ENCODE measurements at regions not wholly inside any gene's neighbourhood (a gene's known extent, or its start where the extent isn't known, plus 50 kb on each side); places are given as distances from the start of the nearest gene placed in this dataset.
A peak's percentile ranks its signal among the peaks of the same experiment; 100 is the strongest.

DNA sequence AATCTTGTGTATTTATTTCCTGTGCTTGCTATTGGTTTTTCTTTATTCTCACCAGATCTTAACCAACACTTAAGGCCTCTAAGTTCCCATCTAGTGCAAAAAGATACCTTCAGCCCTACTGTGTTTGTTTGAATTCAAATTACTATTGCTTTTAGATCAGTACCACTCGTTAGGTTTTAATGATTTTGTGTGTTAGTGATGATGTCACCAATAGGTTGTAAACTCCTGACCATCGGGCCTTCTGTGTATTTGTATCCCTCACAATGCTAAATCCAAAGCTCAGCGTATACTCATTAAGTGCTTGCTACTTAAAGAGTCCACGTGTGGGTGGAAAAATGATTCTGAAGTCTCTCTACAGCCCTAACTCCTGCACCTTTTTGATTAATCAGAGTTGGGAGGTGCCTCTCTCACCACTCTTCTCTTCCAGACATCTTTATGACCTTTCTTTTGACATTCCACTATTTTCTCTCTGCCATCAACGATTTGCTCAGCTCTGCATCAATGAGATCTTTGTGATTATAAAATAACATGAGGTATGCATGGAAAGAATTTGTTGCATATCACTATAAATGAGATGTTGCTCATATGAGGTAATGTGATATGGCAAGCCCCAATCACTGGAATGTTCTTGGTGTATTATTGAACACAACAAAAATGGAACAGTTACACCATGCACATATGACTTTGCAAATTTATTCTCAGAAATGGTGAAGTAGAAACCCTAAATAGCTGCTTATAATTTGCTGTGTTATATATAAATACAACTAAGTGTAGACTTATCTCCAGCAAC, 55.1 kb upstream of the LAMA2 start:
- no peaks in the 10 kb centered on the region for H4K20me1 ChIP-seq (ENCODE audit: insufficient read depth)
- TF ChIP-seq EZH2phosphoT487 (IDR thresholded peaks at IDR 0.05; ENCODE audit: insufficient read depth, low read depth), result no peak
- TF ChIP-seq EZH2 (IDR thresholded peaks at IDR 0.05; ENCODE audit: insufficient read depth, poor library complexity, severe bottlenecking), result no peak
- H3K9me3 ChIP-seq (ENCODE audit: low read depth), result no peaks in the 10 kb centered on the region
- no peaks in the 10 kb centered on the region for H3K79me2 ChIP-seq (ENCODE audit: insufficient read depth)
- WGBS, 2 experiments (ENCODE audit: low coverage in 1 of 2, low lambda C conversion rate in 2 of 2, missing lambda C conversion rate in 2 of 2), result 38 to 39% methylated on average over 5 of the region's 5 CpGs
- DNase-seq, result peak; percentile 26
- H3F3A ChIP-seq (ENCODE audit: insufficient read depth), result no peaks in the 10 kb centered on the region
- no peak overlapping the region for H3K27ac ChIP-seq
- H3K4me3 ChIP-seq, result no peak overlapping the region
- no peak overlapping the region for H2AFZ ChIP-seq
- H3K4me2 ChIP-seq (ENCODE audit: unreplicated experiment), result no peak overlapping the region
- no peak overlapping the region for H3K9ac ChIP-seq
- no peaks in the 10 kb centered on the region for H3K9me2 ChIP-seq (ENCODE audit: insufficient read depth)
- H3K4me1 ChIP-seq (ENCODE audit: insufficient read depth), result no peaks in the 10 kb centered on the region
- in situ Hi-C loops (cut with MboI), result no loop called here
- H3K36me3 ChIP-seq (ENCODE audit: low read depth), result no peaks in the 10 kb centered on the region
- no peaks in the 10 kb centered on the region for H3K27me3 ChIP-seq (replicated peaks; ENCODE audit: insufficient read depth)

GRCh38 chr6:128826606-128827005, 56.3 kb upstream of the LAMA2 start:
- Histone ChIP-seq H3K9me3 (ENCODE audit: low read depth) (no peaks in the 10 kb centered on the region), H3K4me2 (ENCODE audit: unreplicated experiment) (no peak overlapping the region), H3K36me3 (ENCODE audit: low read depth) (no peaks in the 10 kb centered on the region), H3K4me3 (no peak overlapping the region), H3K9ac (no peak overlapping the region), H3K4me1 (ENCODE audit: insufficient read depth) (no peaks in the 10 kb centered on the region), H3K9me2 (ENCODE audit: insufficient read depth) (no peaks in the 10 kb centered on the region), H3F3A (ENCODE audit: insufficient read depth) (no peaks in the 10 kb centered on the region), H4K20me1 (ENCODE audit: insufficient read depth) (no peaks in the 10 kb centered on the region), H3K79me2 (ENCODE audit: insufficient read depth) (no peaks in the 10 kb centered on the region), H3K27me3 (replicated peaks; ENCODE audit: insufficient read depth) (no peaks in the 10 kb centered on the region), H3K27ac (no peak overlapping the region), H2AFZ (no peak overlapping the region)
- TF ChIP-seq EZH2phosphoT487 (IDR thresholded peaks at IDR 0.05; ENCODE audit: insufficient read depth, low read depth) (no peak), EZH2 (IDR thresholded peaks at IDR 0.05; ENCODE audit: insufficient read depth, poor library complexity, severe bottlenecking) (no peak)
- no peak for DNase-seq
- 79 to 83% methylated on average over 3 of the region's 3 CpGs for WGBS, 2 experiments (ENCODE audit: low coverage in 1 of 2, low lambda C conversion rate in 2 of 2, missing lambda C conversion rate in 2 of 2)
- in situ Hi-C loops (cut with MboI), result no loop called here

DNA sequence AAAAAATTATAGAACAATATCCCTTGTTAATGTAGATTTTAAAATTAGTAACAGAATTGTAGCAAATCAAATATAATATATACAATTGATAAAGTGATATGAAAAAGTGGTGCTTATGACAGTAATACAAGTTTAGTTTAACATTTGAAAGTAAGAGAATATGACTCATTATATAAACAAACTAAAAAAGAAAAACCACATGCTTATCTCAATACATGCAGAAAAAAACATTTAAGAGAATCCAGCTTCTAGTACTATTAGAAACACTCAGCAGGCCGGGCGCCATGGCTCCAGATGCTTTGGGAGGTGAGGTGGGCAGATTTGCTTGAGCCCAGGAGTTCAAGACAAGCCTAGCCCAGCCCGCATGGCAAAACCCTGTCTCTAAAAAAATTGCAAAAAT, 60.7 kb upstream of the LAMA2 start:
- H3K27ac ChIP-seq, result no peak overlapping the region
- H4K20me1 ChIP-seq (ENCODE audit: insufficient read depth), result no peaks in the 10 kb centered on the region
- H3K4me1 ChIP-seq (ENCODE audit: insufficient read depth), result no peaks in the 10 kb centered on the region
- no peak overlapping the region for H2AFZ ChIP-seq
- H3K4me2 ChIP-seq (ENCODE audit: unreplicated experiment), result no peak overlapping the region
- no peak overlapping the region for H3K9ac ChIP-seq
- no peak overlapping the region for H3K4me3 ChIP-seq
- no peaks in the 10 kb centered on the region for H3K27me3 ChIP-seq (replicated peaks; ENCODE audit: insufficient read depth)
- no peaks in the 10 kb centered on the region for H3K79me2 ChIP-seq (ENCODE audit: insufficient read depth)
- H3F3A ChIP-seq (ENCODE audit: insufficient read depth), result no peaks in the 10 kb centered on the region
- WGBS, 2 experiments (ENCODE audit: low coverage in 1 of 2, low lambda C conversion rate in 2 of 2, missing lambda C conversion rate in 2 of 2), result 95 to 98% methylated on average over 3 of the region's 3 CpGs
- TF ChIP-seq EZH2phosphoT487 (IDR thresholded peaks at IDR 0.05; ENCODE audit: insufficient read depth, low read depth), result no peak
- no peak for TF ChIP-seq EZH2 (IDR thresholded peaks at IDR 0.05; ENCODE audit: insufficient read depth, poor library complexity, severe bottlenecking)
- DNase-seq, result peak; percentile 3
- in situ Hi-C loops (cut with MboI), result no loop called here
- H3K9me2 ChIP-seq (ENCODE audit: insufficient read depth), result no peaks in the 10 kb centered on the region
- no peaks in the 10 kb centered on the region for H3K36me3 ChIP-seq (ENCODE audit: low read depth)
- no peaks in the 10 kb centered on the region for H3K9me3 ChIP-seq (ENCODE audit: low read depth)

- no peak overlapping the region for H3K4me3 ChIP-seq
- no peak overlapping the region for H2AFZ ChIP-seq
- 59 to 71% methylated on average over 2 of the region's 2 CpGs for WGBS, 2 experiments (ENCODE audit: low coverage in 1 of 2, low lambda C conversion rate in 2 of 2, missing lambda C conversion rate in 2 of 2)
- no peaks in the 10 kb centered on the region for H3K27me3 ChIP-seq (replicated peaks; ENCODE audit: insufficient read depth)
- in situ Hi-C loops (cut with MboI), result no loop called here
- no peak overlapping the region for H3K4me2 ChIP-seq (ENCODE audit: unreplicated experiment)
- no peaks in the 10 kb centered on the region for H3K9me3 ChIP-seq (ENCODE audit: low read depth)
- no peaks in the 10 kb centered on the region for H3F3A ChIP-seq (ENCODE audit: insufficient read depth)
- no peak for DNase-seq
- H3K79me2 ChIP-seq (ENCODE audit: insufficient read depth), result no peaks in the 10 kb centered on the region
- no peak overlapping the region for H3K27ac ChIP-seq
- TF ChIP-seq EZH2 (IDR thresholded peaks at IDR 0.05; ENCODE audit: insufficient read depth, poor library complexity, severe bottlenecking), result no peak
- no peak for TF ChIP-seq EZH2phosphoT487 (IDR thresholded peaks at IDR 0.05; ENCODE audit: insufficient read depth, low read depth)
- no peaks in the 10 kb centered on the region for H3K4me1 ChIP-seq (ENCODE audit: insufficient read depth)
- H4K20me1 ChIP-seq (ENCODE audit: insufficient read depth), result no peaks in the 10 kb centered on the region
- no peaks in the 10 kb centered on the region for H3K36me3 ChIP-seq (ENCODE audit: low read depth)
- no peaks in the 10 kb centered on the region for H3K9me2 ChIP-seq (ENCODE audit: insufficient read depth)
- H3K9ac ChIP-seq, result no peak overlapping the region
Measured at GRCh38 chr6:128821116-128821515, 61.8 kb upstream of the LAMA2 start.

All from GM23248 (cell line).